NCI-H1105 (cell line): ENCODE measurements at regions not wholly inside any gene's neighbourhood (a gene's known extent, or its start where the extent isn't known, plus 50 kb on each side); places are given as distances from the start of the nearest gene placed in this dataset.
"Not testable (repeated sequence)": the region's sequence is repeated elsewhere in the genome, so short reads cannot be mapped to it uniquely, and the experiment has no call there.

Source experiments
- DNase-seq: peaks from one replicate; lab custom pipeline; 2025; lab: John Stamatoyannopoulos, UW

- DNase-seq = no peak
Measured at GRCh38 chr14:53398616-53399015, 245.5 kb upstream of the DDHD1 start.

DNA sequence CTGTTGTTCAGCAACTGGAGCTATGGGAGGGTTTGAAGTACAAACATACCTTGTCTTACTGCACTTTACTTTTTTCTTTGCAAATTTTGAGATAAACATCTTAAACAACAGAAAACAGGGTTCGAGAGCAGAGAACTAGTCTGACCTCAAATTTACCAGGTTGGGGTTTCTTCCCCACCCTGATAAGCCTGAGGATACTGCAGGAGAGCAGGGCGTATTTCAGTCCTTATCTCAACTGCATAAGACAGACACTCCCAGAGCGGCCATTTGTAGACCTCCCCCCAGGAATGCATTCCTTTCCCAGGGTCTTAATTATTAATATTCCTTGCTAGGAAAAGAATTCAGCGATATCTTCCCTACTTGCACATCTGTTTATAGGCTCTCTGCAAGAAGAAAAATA lies 242.1 kb upstream of the DDHD1 start:
- DNase-seq = not testable (repeated sequence)

- DNase-seq = no peak
Measured at GRCh38 chr14:53391631-53392285, 238.6 kb upstream of the DDHD1 start.

GRCh38 chr14:53391156-53391555 lies 238.0 kb upstream of the DDHD1 start:
- DNase-seq = no peak

GRCh38 chr14:53390008-53390407 lies 236.9 kb upstream of the DDHD1 start:
- no peak for DNase-seq

GRCh38 chr14:53389202-53389601 lies 236.1 kb upstream of the DDHD1 start:
- no peak for DNase-seq

DNA sequence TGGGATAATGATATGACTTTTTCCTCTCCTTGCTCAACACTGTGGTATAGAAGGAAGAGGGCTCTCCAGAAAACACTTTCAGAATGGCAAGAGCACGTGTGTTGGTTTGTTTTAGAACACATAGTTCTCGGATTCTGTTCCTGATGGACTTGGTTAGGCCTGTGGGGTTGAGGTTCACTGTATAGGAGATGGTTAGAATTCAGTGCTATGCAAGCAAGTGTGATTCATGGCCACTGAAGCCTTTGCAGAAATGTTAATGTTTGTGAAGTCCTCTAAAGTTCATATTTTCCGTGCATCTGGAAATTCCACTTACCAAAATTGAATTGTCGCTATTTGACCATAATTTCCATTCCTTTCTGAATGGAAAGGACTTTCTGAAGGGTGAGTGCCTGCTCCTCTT lies 233.2 kb upstream of the DDHD1 start:
- no peak for DNase-seq

- no peak for DNase-seq
Measured at GRCh38 chr14:53384536-53384935, 231.4 kb upstream of the DDHD1 start.

DNA sequence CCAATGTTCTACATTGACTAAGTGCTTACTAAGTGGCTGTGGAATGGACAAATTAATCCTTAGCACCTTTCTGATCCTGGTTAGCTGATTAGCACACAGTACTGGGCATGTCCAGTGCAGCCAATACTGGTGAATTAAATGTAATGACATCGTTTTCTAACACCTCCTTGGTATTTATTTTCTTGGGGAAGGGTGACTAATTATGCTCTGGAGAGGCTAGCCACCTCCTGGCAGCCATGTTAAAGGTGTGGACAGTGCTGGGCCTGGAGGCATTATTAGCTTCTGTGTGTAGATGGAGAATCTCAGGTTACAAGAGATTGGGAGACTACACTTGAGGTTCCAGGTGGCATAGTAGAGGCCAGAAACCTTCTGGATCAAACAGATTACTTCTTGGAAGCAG lies 230.9 kb upstream of the DDHD1 start:
- DNase-seq = no peak

DNA sequence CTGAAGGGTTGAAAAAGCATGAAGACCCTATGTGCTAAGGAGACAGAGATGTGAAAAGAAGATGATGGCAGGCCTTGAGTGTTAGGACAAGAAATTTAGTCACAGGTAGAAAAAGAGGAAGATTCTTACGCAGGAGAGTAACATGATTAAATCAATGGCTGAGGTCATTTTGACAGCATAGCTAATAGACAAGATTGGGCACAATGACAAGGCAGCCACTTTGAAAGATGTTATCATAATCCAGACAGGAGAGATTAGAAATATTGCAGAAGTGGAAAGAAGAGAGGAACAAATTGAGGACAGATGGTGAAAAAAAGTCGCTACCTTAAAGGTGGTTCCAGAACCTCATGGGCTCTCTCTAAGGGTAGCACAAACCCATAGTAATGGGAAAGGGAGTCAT lies 228.8 kb upstream of the DDHD1 start:
- DNase-seq = no peak

- no peak for DNase-seq
Measured at GRCh38 chr14:53380867-53381225, 227.7 kb upstream of the DDHD1 start.

- DNase-seq = no peak
Measured at GRCh38 chr14:53380052-53380866, 227.1 kb upstream of the DDHD1 start.

DNA sequence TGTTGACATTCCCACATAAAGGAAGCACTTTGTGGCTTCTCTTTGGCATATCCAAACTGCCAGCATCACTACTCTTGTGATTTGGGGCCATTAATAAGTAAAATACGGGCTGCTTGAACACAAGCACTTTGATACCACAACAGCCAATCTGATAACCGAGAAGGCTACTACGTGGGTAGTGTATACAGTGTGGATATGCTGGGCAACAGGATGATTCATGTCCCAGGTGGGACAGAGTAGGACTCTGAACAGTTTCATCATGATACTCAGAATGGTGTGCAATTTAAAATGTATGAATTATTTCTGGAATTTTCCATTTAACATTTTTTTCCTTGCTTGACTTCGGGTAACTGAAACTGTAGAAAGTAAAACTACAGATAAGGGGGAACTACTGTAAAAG lies 225.0 kb upstream of the DDHD1 start:
- DNase-seq = no peak

- DNase-seq = no peak
Measured at GRCh38 chr14:53376064-53376463, 222.9 kb upstream of the DDHD1 start.

DNA sequence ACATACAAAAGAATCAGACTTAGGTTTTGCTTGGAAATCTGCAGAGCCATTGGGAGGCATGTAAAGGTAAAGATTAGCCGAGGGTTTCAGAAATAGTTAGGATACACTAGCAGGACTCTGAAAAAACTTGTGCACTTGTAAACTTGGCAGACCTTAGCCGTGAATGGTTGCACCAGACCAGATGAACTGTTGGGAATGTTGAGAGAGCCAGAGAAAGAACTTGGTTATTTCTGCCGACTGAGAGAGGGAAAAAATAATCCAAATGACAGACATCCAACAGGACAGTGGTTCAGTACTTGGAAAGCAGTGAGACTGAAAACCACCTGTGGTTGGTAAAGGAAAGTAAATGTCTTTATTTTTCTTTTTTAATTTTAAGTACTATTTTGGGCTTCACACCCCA lies 222.5 kb upstream of the DDHD1 start:
- DNase-seq = no peak

- no peak for DNase-seq
Measured at GRCh38 chr14:53368711-53369201, 215.6 kb upstream of the DDHD1 start.

DNA sequence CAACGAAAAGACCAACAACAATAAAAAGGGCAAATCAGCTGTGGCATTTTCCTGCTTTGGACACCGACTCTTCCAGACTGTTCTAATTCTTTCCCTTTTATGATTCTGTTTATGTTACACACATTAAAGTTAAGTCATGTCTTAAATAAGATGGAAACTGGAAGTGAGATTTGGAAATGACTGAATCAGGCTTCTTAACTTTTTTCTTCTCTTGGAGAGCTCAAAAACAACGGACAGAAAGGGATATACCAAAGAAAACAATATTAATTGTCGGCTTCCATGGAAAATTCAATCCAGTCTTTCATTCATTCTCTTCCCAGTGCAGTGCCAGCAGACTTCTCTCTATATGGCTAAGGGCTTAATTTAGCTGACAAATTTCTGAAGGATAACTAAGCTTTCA lies 214.9 kb upstream of the DDHD1 start:
- DNase-seq = no peak

GRCh38 chr14:53367644-53368026 lies 214.5 kb upstream of the DDHD1 start:
- no peak for DNase-seq

DNA sequence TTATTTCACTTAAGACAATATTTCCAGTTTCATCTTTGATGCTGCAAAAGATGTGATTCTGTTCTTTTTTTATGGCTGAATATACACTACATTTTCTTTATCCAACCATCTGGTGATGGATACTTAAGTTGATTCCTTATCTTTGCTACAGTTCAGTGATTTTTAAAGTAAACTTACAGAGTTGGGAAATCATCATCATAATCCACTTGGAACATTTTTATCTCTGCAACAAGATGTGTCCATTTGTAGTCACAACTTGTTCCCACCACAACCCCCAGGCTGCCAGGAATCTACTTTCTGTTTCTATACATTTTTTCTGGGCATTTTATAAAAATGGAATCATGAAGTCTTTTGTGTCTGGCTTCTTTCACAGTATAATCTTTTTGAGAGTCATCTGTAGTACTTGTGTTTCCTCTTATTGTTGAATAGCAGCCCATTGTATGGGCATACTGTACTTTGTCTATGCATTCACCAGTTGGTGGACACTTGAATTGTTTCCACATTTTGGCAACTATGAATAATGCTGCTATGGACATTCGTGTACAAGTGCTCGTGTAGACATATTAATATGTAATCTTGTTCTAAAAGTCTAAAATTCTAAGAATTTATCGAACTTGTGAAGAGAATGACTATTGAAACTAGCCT lies 212.5 kb upstream of the DDHD1 start:
- DNase-seq = no peak

DNA sequence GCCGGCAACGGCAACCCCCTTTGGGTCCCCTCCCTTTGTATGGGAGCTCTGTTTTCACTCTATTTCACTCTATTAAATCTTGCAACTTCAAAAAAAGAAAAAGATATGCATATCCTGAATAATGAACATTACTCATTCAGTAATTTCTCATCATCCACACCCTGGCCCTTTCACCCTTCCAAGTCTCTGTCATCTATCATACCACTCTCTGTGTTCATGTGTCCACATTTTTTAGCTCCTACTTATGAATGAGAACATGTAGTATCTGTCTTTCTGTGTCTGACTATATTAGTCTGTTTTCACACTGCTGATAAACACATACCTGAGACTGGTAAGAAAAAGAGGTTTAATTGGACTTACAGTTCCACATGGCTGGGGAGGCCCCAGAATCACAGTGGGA lies 209.8 kb upstream of the DDHD1 start:
- DNase-seq = not testable (repeated sequence)

DNA sequence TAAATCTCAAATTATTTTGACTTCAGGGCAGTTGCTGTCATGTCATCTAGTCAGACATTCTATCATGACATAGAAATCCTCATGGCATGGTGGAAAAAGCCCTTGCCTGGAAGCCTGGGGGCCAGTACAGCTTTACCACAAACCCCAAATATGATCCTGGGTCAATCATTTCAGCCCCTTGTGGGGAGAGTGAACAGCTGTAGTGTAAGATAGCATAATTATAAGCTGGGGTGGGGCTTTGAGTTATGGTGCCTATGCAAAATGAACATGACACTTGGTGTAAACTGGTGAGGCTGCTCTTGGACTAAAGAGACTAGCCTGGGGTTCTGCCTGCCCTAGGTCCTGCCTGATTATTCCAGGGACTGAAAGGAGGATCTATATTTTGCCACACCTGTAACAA lies 207.7 kb upstream of the DDHD1 start:
- DNase-seq = no peak

DNA sequence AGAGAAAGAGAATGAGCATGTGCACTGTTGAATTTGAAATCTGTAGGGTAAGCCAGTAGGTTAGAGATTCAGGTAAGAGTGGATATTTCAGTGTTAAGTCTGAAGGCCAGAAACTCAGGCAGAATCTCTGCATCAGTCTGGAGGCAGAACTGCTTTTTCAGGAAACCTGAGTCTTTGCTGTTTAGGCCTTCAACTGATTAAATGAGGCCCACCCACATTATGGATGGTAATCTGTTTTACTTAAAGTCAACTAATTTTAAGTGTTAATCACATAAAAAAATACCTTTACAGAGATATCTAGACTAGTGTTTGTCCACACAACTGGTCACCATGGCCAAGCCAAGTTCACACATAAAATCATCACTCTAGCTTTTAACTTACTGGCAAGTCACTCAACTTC lies 205.0 kb upstream of the DDHD1 start:
- no peak for DNase-seq
